HL-60 (cell line): ENCODE measurements at regions not wholly inside any gene's neighbourhood (a gene's known extent, or its start where the extent isn't known, plus 50 kb on each side); places are given as distances from the start of the nearest gene placed in this dataset.
"Not testable (repeated sequence)": the region's sequence is repeated elsewhere in the genome, so short reads cannot be mapped to it uniquely, and the experiment has no call there.

Experiments used
- CTCF ChIP-seq: IDR thresholded peaks from one replicate; pipeline ENCODE4 v1.5.1; 2011; ENCODE audit warnings: low read length, control low read depth, inconsistent platforms; ENCODE audit not compliant: insufficient read depth
- GABPA ChIP-seq: IDR thresholded peaks from 2 replicates; pipeline ENCODE4 v1.6.1; 2012; ENCODE audit warnings: low read depth
- POLR2AphosphoS5 ChIP-seq: IDR thresholded peaks from 2 replicates; pipeline ENCODE4 v1.6.1; 2012; ENCODE audit warnings: low read depth

DNA sequence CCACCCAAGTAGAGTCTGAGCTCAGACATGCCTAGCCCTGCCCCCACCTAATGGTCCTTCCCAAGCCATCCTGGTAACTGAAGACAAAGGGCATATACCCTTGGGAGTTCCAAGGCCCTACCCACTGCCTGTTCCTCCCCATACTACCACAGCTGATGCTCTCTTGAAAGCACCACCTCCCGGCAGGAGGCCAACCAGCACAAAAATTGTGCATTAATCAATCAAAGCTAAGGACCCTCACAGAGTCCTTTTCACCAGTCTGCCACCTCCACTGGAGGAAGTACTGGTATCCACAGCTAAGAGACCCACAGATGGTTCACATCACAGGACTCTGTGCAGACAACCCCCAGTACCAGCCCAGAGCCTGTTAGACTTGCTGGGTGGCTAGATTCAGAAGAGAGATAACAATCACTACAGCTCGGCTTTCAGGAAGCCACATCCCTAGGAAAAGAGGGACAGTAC, 93.8 kb upstream of the MAPK10 start:
- TF ChIP-seq CTCF, POLR2AphosphoS5, GABPA: not testable (repeated sequence)
